Tibial artery (tissue), 4 donors: ENCODE measurements at regions not wholly inside any gene's neighbourhood (a gene's known extent, or its start where the extent isn't known, plus 50 kb on each side); places are given as distances from the start of the nearest gene placed in this dataset.

Source experiments
- DNase-seq, 2 donors: peaks; one replicate each; pipeline ENCODE4 v3.0.0-alpha.2; 2019
- H3K27ac ChIP-seq, 2 donors: fragments of 200-600 bp; sonication (generic) in 1 of 2; 1 replicate in 1 of 2; 2 replicates in 1 of 2; pipeline ENCODE4 v1.5.1; 2018 to 2019; ENCODE audit warnings: mild to moderate bottlenecking in 1 of 2
- H3K27me3 ChIP-seq, 2 donors: fragments of 200-600 bp; sonication (generic) in 1 of 2; one replicate each; pipeline versions ENCODE4 v1.5.1 to v1.6.0; 2016 to 2019
- H3K36me3 ChIP-seq, 3 donors: fragments of 200-600 bp; sonication (generic) in 2 of 3; one replicate each; pipeline ENCODE4 v1.5.1; 2016 to 2019; ENCODE audit warnings: mild to moderate bottlenecking in 2 of 3
- H3K4me1 ChIP-seq, 4 donors: fragments of 200-600 bp; sonication (generic) in 2 of 4; 1 replicate in 3 of 4; 2 replicates in 1 of 4; pipeline ENCODE4 v1.5.1; 2016 to 2019
- H3K4me3 ChIP-seq, 2 donors: fragments of 200-600 bp; sonication (generic) in 1 of 2; 1 replicate in 1 of 2; 2 replicates in 1 of 2; pipeline ENCODE4 v1.5.1; 2018 to 2019; ENCODE audit warnings: mild to moderate bottlenecking in 2 of 2
- H3K9me3 ChIP-seq, 3 donors: fragments of 200-600 bp; sonication (generic) in 1 of 3; one replicate each; pipeline ENCODE4 v1.5.1; 2016 to 2019
- CTCF ChIP-seq, 2 experiments: fragments of 200-600 bp in 1 of 2; fragments of 450-650 bp in 1 of 2; IDR thresholded peaks; one replicate each; pipeline ENCODE4 v1.5.1; 2017 to 2019; ENCODE audit warnings: antibody characterized with exemption in 2 of 2, mild to moderate bottlenecking in 1 of 2, moderate library complexity in 1 of 2
- intact Hi-C: fragments of 100-400 bp; cut with DNase I; formaldehyde crosslinking; loops from one replicate; pipeline ENCODE4 v1.15.0; 2023; ENCODE audit warnings: low total_unique reads

GRCh38 chr13:65551208-65551607 is 1678.9 kb downstream of the PCDH9 start:
- Histone ChIP-seq H3K27me3 (no peaks in the 10 kb centered on the region), H3K27ac (no peak overlapping the region), H3K36me3 (no peaks in the 10 kb centered on the region), H3K4me1 (no peaks in the 10 kb centered on the region), H3K4me3 (no peak overlapping the region), H3K9me3 (no peaks in the 10 kb centered on the region)
- TF ChIP-seq CTCF (IDR thresholded peaks at IDR 0.05): no peak
- DNase-seq: no peak
- intact Hi-C loops: no loop called here

- TF ChIP-seq CTCF (IDR thresholded peaks at IDR 0.05): no peak
- H3K27me3 ChIP-seq: no peaks in the 10 kb centered on the region
- H3K36me3 ChIP-seq: no peaks in the 10 kb centered on the region
- H3K4me3 ChIP-seq: no peak overlapping the region
- DNase-seq: no peak
- no peak overlapping the region for H3K27ac ChIP-seq
- intact Hi-C loops: no loop called here
- H3K4me1 ChIP-seq: no peaks in the 10 kb centered on the region
- H3K9me3 ChIP-seq: no peaks in the 10 kb centered on the region
Observed at GRCh38 chr13:65540175-65540574, 1690.0 kb downstream of the PCDH9 start.

GRCh38 chr13:65535370-65535769 is 1694.8 kb downstream of the PCDH9 start:
- Histone ChIP-seq H3K36me3 (no peaks in the 10 kb centered on the region), H3K4me3 (no peak overlapping the region), H3K4me1 (no peaks in the 10 kb centered on the region), H3K27me3 (no peaks in the 10 kb centered on the region), H3K27ac (no peak overlapping the region), H3K9me3 (no peaks in the 10 kb centered on the region)
- TF ChIP-seq CTCF (IDR thresholded peaks at IDR 0.05): no peak
- intact Hi-C loops: no loop called here
- no peak for DNase-seq

GRCh38 chr13:65532231-65532630 is 1697.9 kb downstream of the PCDH9 start:
- intact Hi-C loops: no loop called here
- H3K4me3 ChIP-seq: no peak overlapping the region
- DNase-seq: no peak
- no peaks in the 10 kb centered on the region for H3K9me3 ChIP-seq
- no peaks in the 10 kb centered on the region for H3K27me3 ChIP-seq
- TF ChIP-seq CTCF (IDR thresholded peaks at IDR 0.05): no peak
- H3K36me3 ChIP-seq: no peaks in the 10 kb centered on the region
- H3K4me1 ChIP-seq: no peaks in the 10 kb centered on the region
- no peak overlapping the region for H3K27ac ChIP-seq

GRCh38 chr13:65530688-65531087 is 1699.4 kb downstream of the PCDH9 start:
- Histone ChIP-seq H3K27ac (no peak overlapping the region), H3K36me3 (no peaks in the 10 kb centered on the region), H3K4me1 (no peaks in the 10 kb centered on the region), H3K9me3 (no peaks in the 10 kb centered on the region), H3K27me3 (no peaks in the 10 kb centered on the region), H3K4me3 (no peak overlapping the region)
- intact Hi-C loops: no loop called here
- DNase-seq: no peak
- TF ChIP-seq CTCF (IDR thresholded peaks at IDR 0.05): no peak

- no peak for TF ChIP-seq CTCF (IDR thresholded peaks at IDR 0.05)
- Histone ChIP-seq H3K27ac (no peak overlapping the region), H3K4me1 (no peaks in the 10 kb centered on the region), H3K36me3 (no peaks in the 10 kb centered on the region), H3K27me3 (no peaks in the 10 kb centered on the region), H3K9me3 (no peaks in the 10 kb centered on the region), H3K4me3 (no peak overlapping the region)
- intact Hi-C loops: no loop called here
- DNase-seq: no peak
Observed at GRCh38 chr13:65529541-65529940, 1700.6 kb downstream of the PCDH9 start.
